Right lobe of liver (tissue), 4 donors: ENCODE measurements at regions not wholly inside any gene's neighbourhood (a gene's known extent, or its start where the extent isn't known, plus 50 kb on each side); places are given as distances from the start of the nearest gene placed in this dataset.
A peak's percentile ranks its signal among the peaks of the same experiment; 100 is the strongest.

Source experiments
- POLR2A ChIP-seq: fragments of 450-650 bp; IDR thresholded peaks from one replicate; pipeline ENCODE4 v1.6.1; 2017; ENCODE audit warnings: antibody characterized with exemption, mild to moderate bottlenecking
- TF ChIP-seq, protein P1 (sequence below), 4 donors: fragments of 200-600 bp in 3 of 4; fragments of 450-650 bp in 1 of 4; IDR thresholded peaks; one replicate each; pipeline versions ENCODE4 v1.5.1 to v1.8.0; 2016 to 2022; ENCODE audit warnings: antibody characterized with exemption in 4 of 4, mild to moderate bottlenecking in 2 of 4
- donor health status: DM: no; HTN: no; CAD: no.
- donor health status: DM: no; HTN: no; CAD: no.
- donor health status: DM: no; HTN: yes; CAD: no.

DNA sequence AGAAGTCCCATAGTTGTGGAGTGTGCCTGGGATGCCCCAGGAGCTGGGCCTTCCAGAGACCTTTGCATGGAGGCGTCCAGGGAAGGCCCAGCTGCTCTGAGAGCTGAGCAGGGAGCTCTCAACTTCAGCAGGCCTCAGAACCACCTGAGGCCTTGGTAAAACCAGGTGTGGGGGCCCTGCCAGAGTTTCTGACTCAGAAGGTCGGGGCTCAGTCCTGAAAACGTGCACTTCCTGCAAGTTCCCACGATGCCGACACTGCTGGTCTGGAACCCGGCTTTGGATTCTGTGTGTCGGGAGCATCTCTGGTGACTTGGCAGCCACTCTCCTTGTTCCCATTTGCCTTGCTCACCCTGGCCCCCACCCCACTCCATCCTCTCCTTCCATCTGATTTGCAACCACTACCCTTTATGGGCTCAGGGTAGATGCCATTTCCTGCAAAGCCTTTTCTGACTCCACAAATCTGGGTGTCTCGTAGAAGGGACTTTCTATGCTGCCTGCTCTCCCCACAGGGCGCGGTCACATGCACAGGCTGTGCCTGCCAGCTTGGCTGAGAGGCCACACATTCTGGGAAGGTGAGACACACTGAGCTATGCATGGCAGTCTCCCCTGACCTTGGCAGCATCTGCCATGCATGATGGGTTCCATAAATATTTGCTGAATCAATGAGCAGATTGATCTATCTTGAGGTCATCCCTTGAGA is 244.7 kb downstream of the COL4A1 start:
- TF ChIP-seq, protein P1, sequence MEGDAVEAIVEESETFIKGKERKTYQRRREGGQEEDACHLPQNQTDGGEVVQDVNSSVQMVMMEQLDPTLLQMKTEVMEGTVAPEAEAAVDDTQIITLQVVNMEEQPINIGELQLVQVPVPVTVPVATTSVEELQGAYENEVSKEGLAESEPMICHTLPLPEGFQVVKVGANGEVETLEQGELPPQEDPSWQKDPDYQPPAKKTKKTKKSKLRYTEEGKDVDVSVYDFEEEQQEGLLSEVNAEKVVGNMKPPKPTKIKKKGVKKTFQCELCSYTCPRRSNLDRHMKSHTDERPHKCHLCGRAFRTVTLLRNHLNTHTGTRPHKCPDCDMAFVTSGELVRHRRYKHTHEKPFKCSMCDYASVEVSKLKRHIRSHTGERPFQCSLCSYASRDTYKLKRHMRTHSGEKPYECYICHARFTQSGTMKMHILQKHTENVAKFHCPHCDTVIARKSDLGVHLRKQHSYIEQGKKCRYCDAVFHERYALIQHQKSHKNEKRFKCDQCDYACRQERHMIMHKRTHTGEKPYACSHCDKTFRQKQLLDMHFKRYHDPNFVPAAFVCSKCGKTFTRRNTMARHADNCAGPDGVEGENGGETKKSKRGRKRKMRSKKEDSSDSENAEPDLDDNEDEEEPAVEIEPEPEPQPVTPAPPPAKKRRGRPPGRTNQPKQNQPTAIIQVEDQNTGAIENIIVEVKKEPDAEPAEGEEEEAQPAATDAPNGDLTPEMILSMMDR (IDR thresholded peaks at IDR 0.05), result no peak
- TF ChIP-seq POLR2A, result peak; percentile 31
